AG08395 (cell line): ENCODE measurements at regions not wholly inside any gene's neighbourhood (a gene's known extent, or its start where the extent isn't known, plus 50 kb on each side); places are given as distances from the start of the nearest gene placed in this dataset.
A peak's percentile ranks its signal among the peaks of the same experiment; 100 is the strongest.

Source experiments
- DNase-seq: peaks from one replicate; pipeline ENCODE4 v3.0.0; 2012; ENCODE audit warnings: mixed read lengths, low spot score

DNA sequence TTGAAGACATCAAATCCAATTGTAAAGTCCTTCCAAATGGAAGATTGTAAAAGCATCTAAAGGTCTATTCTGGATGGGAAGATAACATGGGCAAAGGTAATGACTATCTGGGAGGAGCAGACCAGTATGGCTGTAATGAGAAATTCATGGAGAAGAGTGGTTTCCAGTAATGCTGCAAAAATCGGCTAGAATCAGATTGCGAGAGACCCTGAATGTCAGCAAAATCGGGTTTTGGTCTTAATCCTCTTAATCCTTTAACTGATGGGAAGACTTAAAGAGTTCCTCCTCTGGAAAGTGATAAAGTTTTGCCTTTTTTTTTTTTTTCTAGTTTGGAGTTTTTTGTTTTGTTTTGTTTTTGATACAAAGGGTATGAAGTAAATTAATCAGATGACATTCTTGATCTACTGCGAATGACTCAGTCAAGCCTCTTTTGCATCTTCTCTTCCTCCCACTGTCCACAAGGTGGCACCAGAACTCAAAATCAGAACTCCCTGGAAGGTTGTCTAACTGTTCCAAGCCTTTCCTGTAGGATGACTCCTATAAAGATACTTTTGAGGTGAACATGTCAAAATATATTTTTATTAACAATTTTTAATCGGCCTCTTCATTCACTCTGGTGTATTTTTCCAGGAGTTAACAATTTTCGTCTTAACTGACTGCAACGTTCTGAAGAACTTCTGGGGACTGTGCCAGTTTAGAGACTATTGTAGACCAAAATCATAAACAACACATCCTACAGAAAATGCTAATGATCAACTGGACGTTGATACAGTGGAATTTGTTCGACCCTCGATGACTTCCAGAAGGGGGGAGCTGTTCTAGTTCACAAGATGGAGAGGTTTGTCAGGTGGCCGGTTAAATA lies 213.3 kb upstream of the MIR17HG start:
- DNase-seq = peak; percentile 47

GRCh38 chr13:91134803-91135184 lies 212.7 kb upstream of the MIR17HG start:
- no peak for DNase-seq

DNA sequence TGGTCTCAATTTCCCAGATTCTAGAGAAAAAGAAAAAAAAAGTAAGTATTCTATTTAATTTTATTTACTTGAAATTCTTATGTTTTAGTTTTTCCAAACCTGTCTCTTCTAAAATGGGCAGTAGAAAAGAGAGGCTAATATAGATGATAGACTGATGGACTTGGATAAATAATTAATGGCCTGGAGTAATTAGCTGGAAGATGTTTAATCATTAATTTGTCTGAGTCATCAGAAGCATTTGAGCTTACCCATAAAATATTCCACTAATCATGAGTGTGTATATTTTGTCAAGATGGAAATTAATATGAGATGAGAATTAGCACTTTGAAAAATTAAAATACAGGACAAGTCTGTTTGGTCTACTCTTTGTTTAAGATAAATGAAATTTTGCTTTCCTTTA lies 212.1 kb upstream of the MIR17HG start:
- no peak for DNase-seq

- no peak for DNase-seq
Observed at GRCh38 chr13:91135968-91136367, 211.5 kb upstream of the MIR17HG start.

GRCh38 chr13:91136806-91137205 lies 210.7 kb upstream of the MIR17HG start:
- DNase-seq = no peak

GRCh38 chr13:91139232-91139631 lies 208.3 kb upstream of the MIR17HG start:
- DNase-seq = no peak

DNA sequence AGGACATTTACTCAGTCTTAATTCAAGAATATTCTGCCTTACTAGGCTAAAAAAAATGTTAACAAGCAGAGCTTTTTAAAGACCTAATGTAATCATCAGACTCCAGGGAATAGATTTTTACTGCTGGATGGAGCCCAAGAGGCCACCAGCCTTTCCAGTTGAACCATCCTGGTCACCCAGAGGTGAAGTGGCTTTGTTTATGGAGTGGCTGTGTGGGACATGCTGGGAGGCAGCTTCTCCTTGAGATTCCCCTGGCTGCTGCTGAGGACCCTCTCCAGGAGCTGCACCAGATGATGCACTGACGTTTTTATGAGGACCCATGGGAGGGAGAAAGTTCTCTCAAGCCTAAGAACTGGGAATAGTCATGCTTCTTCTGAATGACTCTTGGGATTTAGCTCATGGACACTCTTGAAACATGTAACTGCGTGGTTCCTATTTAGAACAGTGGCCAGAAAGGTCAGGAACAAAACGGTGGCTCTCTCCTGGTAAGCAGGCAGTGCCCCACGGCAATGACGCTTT lies 205.9 kb upstream of the MIR17HG start:
- DNase-seq = no peak

GRCh38 chr13:91142572-91142971 lies 204.9 kb upstream of the MIR17HG start:
- DNase-seq = no peak

DNA sequence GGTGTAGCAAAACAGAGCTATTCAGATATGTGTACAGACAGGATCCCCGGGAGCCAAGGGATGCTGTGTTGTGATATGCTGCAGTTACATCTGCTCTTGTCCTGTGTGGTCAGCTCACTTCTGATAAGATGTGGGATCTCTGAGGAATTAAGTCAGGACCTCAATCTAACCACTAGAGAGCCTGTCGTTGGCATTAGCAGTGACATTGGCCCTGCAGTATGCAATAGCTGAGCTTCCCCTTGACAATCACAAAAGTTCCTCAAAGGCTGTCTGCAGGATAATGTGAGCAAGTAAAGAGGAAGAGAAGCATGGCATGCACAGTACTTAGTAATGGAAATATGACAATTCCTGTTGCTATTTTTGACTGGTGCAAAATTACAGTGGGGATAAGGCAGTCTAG lies 203.4 kb upstream of the MIR17HG start:
- no peak for DNase-seq

GRCh38 chr13:91144486-91144885 lies 203.0 kb upstream of the MIR17HG start:
- DNase-seq = no peak

DNA sequence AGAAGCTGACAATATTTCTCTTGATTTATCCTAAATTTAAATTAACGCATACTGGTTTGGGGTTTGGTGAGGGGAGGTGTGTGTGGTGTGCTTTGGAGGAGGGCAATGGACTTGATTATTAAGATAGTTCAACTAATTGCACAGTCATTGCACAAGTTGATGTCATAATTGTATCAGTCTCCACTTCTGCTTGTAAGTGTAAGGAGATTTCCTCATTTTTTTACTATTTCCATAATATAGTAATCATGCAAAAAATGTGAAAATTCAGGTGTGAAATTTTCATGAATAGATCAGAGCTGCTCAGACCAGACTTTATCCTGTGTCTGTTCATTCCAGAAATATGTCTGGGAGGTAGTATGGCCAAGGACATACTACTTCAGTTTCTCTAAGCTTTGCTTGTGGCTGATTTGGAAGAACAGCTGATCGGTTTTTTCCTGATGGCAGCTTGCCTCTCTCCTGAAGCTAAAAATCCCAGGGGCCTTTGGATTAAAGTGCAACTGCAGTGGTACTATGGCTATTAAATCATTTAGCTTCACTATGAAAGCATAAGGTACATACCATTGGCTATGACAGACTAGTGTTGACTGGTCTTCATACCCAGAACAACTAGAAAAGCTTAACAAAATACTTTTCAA lies 201.8 kb upstream of the MIR17HG start:
- no peak for DNase-seq

- DNase-seq = no peak
Observed at GRCh38 chr13:91146601-91147000, 200.9 kb upstream of the MIR17HG start.

GRCh38 chr13:91148098-91148497 lies 199.4 kb upstream of the MIR17HG start:
- DNase-seq = no peak

- no peak for DNase-seq
Observed at GRCh38 chr13:91151921-91152320, 195.6 kb upstream of the MIR17HG start.

DNA sequence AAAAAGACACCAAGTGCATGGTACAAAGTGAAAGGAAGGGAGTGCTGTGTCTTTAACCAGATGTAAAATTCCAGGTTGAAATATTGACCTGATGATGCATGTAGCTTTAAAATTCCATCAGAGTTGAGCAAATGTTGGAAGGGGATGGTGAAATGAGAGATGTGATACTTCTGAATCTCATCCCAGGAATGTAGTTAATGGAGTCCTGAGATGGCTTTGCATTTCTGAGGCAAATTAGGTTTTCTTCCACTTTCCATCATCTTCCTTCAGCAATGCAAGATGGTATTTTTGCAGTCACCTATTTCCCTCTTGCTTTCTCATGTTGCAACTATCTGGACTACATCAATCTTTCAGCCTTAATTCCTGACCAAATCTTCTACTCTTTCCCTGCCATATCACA lies 194.1 kb upstream of the MIR17HG start:
- DNase-seq = no peak

DNA sequence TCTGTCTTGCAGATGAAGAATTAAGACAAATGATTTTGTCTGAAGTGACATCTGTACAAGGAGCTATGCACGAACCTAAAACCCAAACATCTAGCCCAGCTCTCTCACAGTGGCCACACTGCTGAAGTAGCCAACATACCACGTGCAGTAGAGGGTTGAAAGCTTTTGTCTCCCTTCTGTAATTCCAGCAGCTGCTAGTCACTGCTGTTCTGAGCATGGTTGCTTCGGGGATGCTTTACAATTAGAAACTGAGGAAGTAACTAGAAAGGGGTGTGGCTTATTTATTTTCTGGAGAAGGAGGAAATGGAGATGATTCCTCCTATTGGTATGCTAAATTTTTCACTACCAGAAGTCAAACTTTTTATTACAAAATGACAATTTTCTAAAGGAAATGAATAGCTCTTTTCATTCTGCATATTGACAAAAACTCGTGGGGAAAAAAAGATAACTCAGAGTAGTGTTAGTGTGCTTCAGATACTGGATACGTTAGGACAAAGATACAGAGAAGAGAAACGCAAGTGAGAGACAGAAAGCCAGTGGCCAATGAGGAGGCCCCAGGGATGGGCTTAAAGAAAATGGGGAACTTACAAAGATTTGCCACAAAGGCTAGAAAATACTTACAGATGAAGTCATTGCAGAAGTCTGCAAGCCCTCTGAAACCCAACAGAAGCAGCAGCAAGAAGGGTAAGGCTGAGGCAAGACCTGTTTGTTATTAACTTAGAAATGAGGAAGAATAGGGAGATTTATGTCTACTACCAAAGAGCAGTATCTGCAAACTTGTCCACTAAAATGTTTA lies 192.7 kb upstream of the MIR17HG start:
- DNase-seq = no peak

DNA sequence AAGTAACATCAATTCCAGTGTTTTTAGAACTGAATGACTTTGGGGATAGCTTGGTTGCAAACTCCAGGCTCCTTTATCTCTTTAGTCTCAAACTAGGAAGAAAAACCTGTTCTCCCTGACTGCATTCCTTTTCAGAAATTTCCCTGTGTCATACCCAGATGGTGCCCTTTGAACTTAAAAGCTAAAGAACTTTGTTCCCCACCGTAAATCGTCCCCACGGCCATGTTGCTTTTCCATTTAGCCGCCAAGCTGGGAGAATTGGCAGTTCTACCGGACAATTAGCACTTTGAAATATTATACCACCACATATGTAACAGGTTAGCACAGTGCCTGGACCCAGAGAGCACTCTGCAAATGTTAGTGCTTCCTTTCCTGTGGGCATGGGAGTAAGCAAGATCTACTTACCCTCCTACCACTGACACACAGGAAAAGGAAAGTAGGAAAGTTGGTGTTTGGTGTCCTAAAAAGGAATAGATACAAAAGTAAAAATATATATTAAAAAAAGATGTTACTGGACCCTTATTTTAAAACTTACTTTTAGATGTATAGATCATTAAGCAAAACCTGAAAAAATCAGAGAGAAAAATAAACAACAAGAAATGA lies 191.9 kb upstream of the MIR17HG start:
- DNase-seq = no peak

DNA sequence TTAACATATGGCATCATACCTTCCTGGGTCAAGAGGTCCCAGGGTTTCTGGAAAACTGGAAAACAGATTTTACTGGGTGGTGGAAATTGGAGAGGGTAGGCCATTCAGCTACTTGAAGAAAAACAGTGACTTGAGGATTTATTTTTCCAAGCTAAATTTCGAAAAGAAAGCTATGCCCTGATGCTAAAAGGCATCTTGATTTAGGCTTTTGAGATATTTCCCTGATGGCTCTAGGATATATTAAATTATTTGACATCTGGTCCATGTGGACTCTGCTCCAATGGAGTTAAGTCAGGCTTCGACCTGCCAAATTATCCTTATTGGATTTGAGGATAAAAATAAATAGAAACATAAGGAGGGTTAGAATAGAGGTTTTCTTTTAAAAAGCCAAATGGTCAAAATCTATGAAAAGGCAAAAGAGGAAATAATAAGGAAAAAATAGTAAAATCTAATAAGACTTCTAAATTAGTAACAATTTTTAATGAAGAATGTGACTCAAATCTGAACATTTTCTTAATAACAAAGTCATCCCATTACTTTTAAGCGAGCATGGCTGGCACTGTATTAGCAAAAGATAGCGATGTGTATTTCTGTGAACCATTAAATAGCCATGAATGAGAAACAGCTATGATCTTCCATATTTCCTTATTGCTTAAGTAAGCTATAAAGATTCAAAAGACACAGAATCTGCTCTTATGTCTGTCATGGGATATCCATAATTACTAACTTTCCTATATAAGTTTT lies 190.0 kb upstream of the MIR17HG start:
- no peak for DNase-seq

DNA sequence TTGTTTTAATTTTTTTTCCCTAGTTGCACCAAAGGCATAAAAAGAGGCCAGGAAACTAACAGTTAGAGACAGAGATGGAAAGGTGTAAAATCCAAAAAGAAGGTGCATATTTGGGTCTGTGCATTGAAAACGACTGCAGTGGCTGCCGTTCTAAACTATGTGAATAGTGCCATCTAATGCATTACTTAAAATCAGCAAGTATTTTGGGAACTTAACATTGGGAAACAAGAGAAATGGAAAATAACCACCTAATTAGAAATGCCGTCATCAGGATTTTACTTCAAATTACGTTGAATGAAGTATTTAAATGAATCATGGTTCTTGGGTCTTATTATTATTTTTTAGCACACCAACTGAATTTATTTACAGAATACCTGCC lies 189.5 kb upstream of the MIR17HG start:
- no peak for DNase-seq

DNA sequence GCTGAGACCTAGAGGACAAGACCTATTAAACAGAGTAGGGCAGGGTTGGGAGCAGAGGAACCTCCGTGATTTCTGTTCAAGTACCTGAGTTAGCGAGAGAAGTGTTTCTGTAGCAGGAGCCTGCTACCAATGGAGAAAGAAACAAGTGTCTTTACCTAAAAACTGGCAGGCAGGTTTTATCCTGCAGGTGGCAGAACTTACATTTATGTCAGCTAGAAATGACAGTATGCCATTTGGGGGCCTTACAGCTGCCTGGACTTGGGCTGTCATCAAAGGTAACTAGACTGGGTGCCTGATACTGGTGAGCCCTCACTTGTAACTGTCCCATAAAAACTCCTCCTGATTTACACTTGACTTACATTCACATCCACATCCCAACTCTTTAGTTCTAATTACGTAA lies 185.3 kb upstream of the MIR17HG start:
- no peak for DNase-seq

DNA sequence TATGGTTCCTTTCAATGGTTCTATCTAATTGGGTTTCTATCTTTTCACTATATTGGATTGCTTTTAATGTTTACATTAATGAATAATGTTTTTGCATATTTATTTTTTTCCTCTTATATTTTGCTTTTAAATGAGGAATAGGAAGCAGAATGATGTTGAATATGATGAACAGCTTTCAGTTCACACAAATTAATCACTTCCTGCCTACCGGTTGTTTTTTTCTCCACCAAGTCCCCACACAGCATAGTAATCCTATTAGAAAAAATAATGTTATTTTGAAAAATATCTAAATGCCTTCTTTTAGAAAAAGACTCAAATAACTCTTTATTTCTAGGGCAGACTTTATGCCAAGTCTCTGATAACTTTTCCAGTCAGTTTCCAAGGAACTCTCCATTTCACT lies 184.9 kb upstream of the MIR17HG start:
- DNase-seq = no peak

GRCh38 chr13:91165758-91166157 lies 181.7 kb upstream of the MIR17HG start:
- DNase-seq = no peak
